Smooth muscle cell (in vitro differentiated cells): ENCODE measurements at regions not wholly inside any gene's neighbourhood (a gene's known extent, or its start where the extent isn't known, plus 50 kb on each side); places are given as distances from the start of the nearest gene placed in this dataset.

Source experiments
- DNase-seq: peaks from one replicate; lab custom pipeline; 2025; ENCODE audit not compliant: unreplicated experiment; lab: John Stamatoyannopoulos, UW
- H2AFZ ChIP-seq: fragments of 200-600 bp; sonication (generic); 2 replicates; pipeline ENCODE4 v1.6.0; 2016; ENCODE audit warnings: antibody characterized with exemption, low read depth, mild to moderate bottlenecking
- H3F3A ChIP-seq: fragments of 200-600 bp; sonication (generic); 2 replicates; pipeline ENCODE4 v1.6.0; 2017; ENCODE audit warnings: antibody characterized with exemption, low read depth
- H3K27ac ChIP-seq: fragments of 200-600 bp; sonication (generic); 2 replicates; pipeline ENCODE4 v1.5.1; 2016; ENCODE audit warnings: low read depth, mild to moderate bottlenecking
- H3K27me3 ChIP-seq: fragments of 200-600 bp; sonication (generic); 2 replicates; pipeline ENCODE4 v1.6.1; 2016; ENCODE audit warnings: low read depth, mild to moderate bottlenecking
- H3K36me3 ChIP-seq: fragments of 200-600 bp; sonication (generic); 2 replicates; pipeline ENCODE4 v1.5.1; 2016; ENCODE audit warnings: low read depth
- H3K4me1 ChIP-seq: fragments of 200-600 bp; sonication (generic); 2 replicates; pipeline ENCODE4 v1.5.1; 2016; ENCODE audit warnings: low read depth
- H3K4me2 ChIP-seq: fragments of 200-600 bp; sonication (generic); 2 replicates; pipeline ENCODE4 v1.6.0; 2016; ENCODE audit warnings: mild to moderate bottlenecking
- H3K4me3 ChIP-seq: fragments of 200-600 bp; sonication (generic); 2 replicates; pipeline ENCODE4 v1.5.1; 2016; ENCODE audit warnings: mild to moderate bottlenecking
- H3K79me2 ChIP-seq: fragments of 200-600 bp; sonication (generic); 2 replicates; pipeline ENCODE4 v1.6.0; 2016; ENCODE audit warnings: low read depth, mild to moderate bottlenecking
- H3K9ac ChIP-seq: fragments of 200-600 bp; sonication (generic); 2 replicates; pipeline ENCODE4 v1.6.0; 2016; ENCODE audit warnings: low read depth
- H3K9me3 ChIP-seq: fragments of 200-600 bp; sonication (generic); replicated peaks from 2 replicates; pipeline ENCODE4 v1.5.1; 2016; ENCODE audit warnings: low read depth
- H4K20me1 ChIP-seq: fragments of 200-600 bp; sonication (generic); 2 replicates; pipeline ENCODE4 v1.6.0; 2016; ENCODE audit warnings: low read depth
- CTCF ChIP-seq: fragments of 200-600 bp; sonication (generic); IDR thresholded peaks from 2 replicates; pipeline ENCODE4 v1.5.1; 2017; ENCODE audit warnings: borderline replicate concordance, mild to moderate bottlenecking, antibody characterized with exemption; ENCODE audit not compliant: insufficient read depth, poor library complexity, severe bottlenecking
- WGBS: methylation state at CpG from one replicate; pipeline ENCODE4 v1.1.7; 2016; ENCODE audit warnings: low lambda C conversion rate; 5-methylcytosine and 5-hydroxymethylcytosine counted together

- H3K4me1 ChIP-seq = no peaks in the 10 kb centered on the region
- no peak overlapping the region for H3K9ac ChIP-seq
- no peak overlapping the region for H3K27ac ChIP-seq
- no peak overlapping the region for H3K4me3 ChIP-seq
- H3K4me2 ChIP-seq = no peak overlapping the region
- H3K27me3 ChIP-seq = no peaks in the 10 kb centered on the region
- no peak overlapping the region for H2AFZ ChIP-seq
- DNase-seq = no peak
- no peaks in the 10 kb centered on the region for H3F3A ChIP-seq
- WGBS = 97% methylated on average over 2 of the region's 2 CpGs
- no peak for TF ChIP-seq CTCF
- H3K79me2 ChIP-seq = no peaks in the 10 kb centered on the region
- H3K36me3 ChIP-seq = no peaks in the 10 kb centered on the region
- no peaks in the 10 kb centered on the region for H3K9me3 ChIP-seq
- no peaks in the 10 kb centered on the region for H4K20me1 ChIP-seq
These were observed 540.1 kb upstream of the ATXN8OS start for GRCh38 chr13:69567514-69567913.

GRCh38 chr13:69566104-69566716, 541.4 kb upstream of the ATXN8OS start:
- TF ChIP-seq CTCF = no peak
- no peak overlapping the region for H3K4me2 ChIP-seq
- H3K4me3 ChIP-seq = no peak overlapping the region
- WGBS = 94% methylated on average over 6 of the region's 6 CpGs
- H3K9me3 ChIP-seq = no peaks in the 10 kb centered on the region
- no peak overlapping the region for H3K27ac ChIP-seq
- H3K9ac ChIP-seq = no peak overlapping the region
- H3K36me3 ChIP-seq = no peaks in the 10 kb centered on the region
- H3F3A ChIP-seq = no peaks in the 10 kb centered on the region
- no peaks in the 10 kb centered on the region for H3K27me3 ChIP-seq
- H2AFZ ChIP-seq = no peak overlapping the region
- H4K20me1 ChIP-seq = no peaks in the 10 kb centered on the region
- H3K4me1 ChIP-seq = no peaks in the 10 kb centered on the region
- H3K79me2 ChIP-seq = no peaks in the 10 kb centered on the region
- no peak for DNase-seq

- Histone ChIP-seq H3K4me3 (no peak overlapping the region), H3K4me1 (no peaks in the 10 kb centered on the region), H4K20me1 (no peaks in the 10 kb centered on the region), H3K4me2 (no peak overlapping the region), H3K36me3 (no peaks in the 10 kb centered on the region), H3K27me3 (no peaks in the 10 kb centered on the region), H3K27ac (peak overlapping the region; percentile 44), H2AFZ (no peak overlapping the region), H3K9ac (no peak overlapping the region), H3K9me3 (no peaks in the 10 kb centered on the region), H3F3A (no peaks in the 10 kb centered on the region), H3K79me2 (no peaks in the 10 kb centered on the region)
- no peak for DNase-seq
- TF ChIP-seq CTCF = peak; percentile 32
- WGBS = 18% methylated on average over 4 of the region's 4 CpGs
These were observed 542.3 kb upstream of the ATXN8OS start for GRCh38 chr13:69565334-69565733.

- H3K27ac ChIP-seq = no peak overlapping the region
- no peaks in the 10 kb centered on the region for H3K9me3 ChIP-seq
- H3K4me1 ChIP-seq = no peaks in the 10 kb centered on the region
- WGBS = 88% methylated on average over 5 of the region's 5 CpGs
- H3K4me3 ChIP-seq = no peak overlapping the region
- no peaks in the 10 kb centered on the region for H3K36me3 ChIP-seq
- no peak for TF ChIP-seq CTCF
- H2AFZ ChIP-seq = no peak overlapping the region
- H3K79me2 ChIP-seq = no peaks in the 10 kb centered on the region
- no peaks in the 10 kb centered on the region for H4K20me1 ChIP-seq
- no peak overlapping the region for H3K9ac ChIP-seq
- H3K27me3 ChIP-seq = no peaks in the 10 kb centered on the region
- H3F3A ChIP-seq = no peaks in the 10 kb centered on the region
- no peak overlapping the region for H3K4me2 ChIP-seq
- DNase-seq = no peak
These were observed 551.0 kb upstream of the ATXN8OS start for GRCh38 chr13:69556540-69557196.
